HG03060 (cell line): ENCODE measurements at regions not wholly inside any gene's neighbourhood (a gene's known extent, or its start where the extent isn't known, plus 50 kb on each side); places are given as distances from the start of the nearest gene placed in this dataset.
"Not testable (repeated sequence)": the region's sequence is repeated elsewhere in the genome, so short reads cannot be mapped to it uniquely, and the experiment has no call there.

ENCODE experiments used
- ATAC-seq: cut with Tn5 transposase; IDR thresholded peaks from one replicate; pipeline ENCODE4 v1.9.1; 2021; ENCODE audit warnings: low read depth, moderate number of reproducible peaks; ENCODE audit not compliant: unreplicated experiment

DNA sequence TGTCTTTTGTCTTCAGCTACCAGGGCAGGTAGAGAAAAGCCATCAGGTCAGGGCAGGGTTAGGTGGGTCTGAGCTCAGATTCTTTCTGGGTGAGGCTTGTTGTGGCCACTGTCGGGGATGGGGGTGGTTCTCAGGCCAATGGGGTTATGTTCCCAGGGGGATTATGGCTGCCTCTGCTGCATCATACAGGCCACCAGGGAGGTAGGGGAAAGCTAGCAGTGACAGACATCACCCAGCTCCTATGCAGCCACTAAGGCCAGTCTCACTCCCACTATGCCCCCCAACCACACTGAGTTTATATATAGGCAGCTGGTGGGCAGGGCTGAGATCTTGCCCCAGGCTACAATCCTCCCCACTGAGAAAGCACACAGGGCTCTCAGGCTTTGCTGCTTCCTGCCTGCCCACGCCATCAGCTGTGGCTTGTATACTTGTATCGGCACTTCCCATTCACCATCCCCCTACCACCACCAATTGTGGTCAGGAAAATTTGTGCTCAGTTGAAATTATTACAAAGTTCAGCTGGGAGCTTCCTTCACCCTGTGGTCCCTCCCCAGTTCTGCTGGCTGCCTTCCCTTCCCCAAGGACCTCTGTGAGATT lies 72.6 kb upstream of the PTPN13 start:
- ATAC-seq, result no peak

- no peak for ATAC-seq
Observed at GRCh38 chr4:86522349-86522748, 71.8 kb upstream of the PTPN13 start.

DNA sequence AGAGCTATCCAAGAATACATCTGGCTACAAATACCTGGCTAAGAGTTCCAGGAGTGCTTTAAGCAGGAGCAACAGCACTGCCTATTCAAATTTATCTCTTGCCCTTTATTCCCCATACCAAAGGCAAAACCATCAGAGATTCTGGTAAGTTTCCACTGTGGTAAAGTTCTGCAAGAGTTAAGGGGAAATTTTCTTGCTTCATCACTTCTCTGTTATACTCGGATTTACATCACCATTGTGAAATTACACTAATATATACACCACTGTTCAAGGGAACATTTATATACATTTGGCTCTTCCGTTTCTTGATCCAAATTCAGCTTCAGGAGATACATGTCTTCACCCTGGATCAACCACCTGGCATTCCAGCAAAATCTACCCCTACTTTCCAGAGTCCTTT lies 70.8 kb upstream of the PTPN13 start:
- ATAC-seq, result no peak

DNA sequence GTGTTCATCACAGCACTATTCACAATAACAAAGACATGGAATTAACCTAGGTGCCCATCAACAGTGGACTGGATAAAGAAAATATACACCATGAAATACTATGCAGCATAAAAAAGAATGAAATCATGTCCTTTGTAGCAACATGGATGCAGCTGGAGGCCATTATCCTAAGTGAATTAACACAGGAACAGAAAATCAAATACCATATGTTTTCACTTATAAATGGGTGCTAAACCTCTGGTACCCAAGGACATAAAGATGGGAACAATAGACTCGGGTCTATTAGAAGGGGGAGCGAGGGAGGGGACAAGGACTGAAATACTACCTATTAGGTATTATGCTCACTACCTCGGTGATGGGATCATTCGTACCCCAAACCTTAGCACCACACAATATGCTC lies 66.4 kb upstream of the PTPN13 start:
- ATAC-seq, result not testable (repeated sequence)

DNA sequence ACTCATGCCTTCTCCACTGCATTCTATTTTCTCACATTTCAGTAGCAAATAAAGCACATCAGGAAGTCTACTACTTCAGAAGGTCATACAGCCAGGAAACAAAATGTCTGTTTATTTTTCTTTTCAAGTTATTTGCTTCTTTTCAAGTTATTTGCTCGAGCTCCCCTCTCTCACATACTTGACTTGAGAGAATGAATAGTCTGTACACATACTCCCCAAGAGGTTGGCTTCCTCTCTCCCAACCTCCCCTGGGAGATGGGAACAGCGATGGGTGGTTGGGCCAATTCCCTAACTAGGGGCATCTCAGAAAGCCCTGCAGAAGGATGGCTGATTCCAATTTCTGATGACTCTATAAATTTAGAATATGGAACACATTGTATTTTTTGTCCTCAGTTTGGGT lies 64.7 kb upstream of the PTPN13 start:
- no peak for ATAC-seq

GRCh38 chr4:86530183-86530582 lies 63.9 kb upstream of the PTPN13 start:
- ATAC-seq, result peak; percentile 75

- ATAC-seq, result no peak
Observed at GRCh38 chr4:86531440-86531839, 62.7 kb upstream of the PTPN13 start.

DNA sequence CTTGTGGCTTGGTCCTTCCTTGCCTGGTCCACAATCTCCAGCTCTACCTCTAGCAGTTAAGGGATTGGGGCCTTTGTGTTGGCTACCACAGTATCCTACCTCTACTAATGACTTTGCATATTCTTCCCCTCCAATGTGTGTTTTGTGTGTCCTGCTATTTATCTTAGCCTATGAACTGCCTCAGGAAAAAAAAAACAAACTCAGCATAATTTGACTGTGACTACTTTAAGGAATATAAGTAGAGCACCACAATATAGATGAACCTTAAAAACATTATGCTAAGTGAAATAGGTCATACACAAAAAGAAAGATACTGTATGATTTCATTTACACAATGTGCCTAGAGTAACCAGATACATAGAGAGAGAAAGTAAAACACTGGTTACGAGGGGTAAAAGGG lies 61.3 kb upstream of the PTPN13 start:
- no peak for ATAC-seq

DNA sequence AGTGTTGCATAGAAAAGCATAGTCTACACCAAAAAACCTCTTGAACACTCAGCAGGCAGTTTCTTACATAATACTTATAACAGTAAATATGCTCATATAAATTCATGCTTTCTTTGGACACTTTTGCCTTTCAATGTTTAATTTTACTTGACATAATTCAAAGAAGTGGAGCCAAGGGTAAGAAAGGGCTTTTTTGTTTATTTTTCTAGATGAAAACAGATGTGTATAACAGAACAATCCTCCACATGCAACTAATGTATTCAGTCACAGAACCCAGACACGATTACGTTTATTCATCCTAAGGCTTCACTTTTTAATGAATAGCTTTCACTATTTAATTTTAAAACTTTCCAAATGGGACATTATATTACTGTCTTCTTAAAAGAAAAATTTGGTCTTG lies 58.0 kb upstream of the PTPN13 start:
- ATAC-seq, result no peak

GRCh38 chr4:86542319-86543027 lies 51.6 kb upstream of the PTPN13 start:
- no peak for ATAC-seq

DNA sequence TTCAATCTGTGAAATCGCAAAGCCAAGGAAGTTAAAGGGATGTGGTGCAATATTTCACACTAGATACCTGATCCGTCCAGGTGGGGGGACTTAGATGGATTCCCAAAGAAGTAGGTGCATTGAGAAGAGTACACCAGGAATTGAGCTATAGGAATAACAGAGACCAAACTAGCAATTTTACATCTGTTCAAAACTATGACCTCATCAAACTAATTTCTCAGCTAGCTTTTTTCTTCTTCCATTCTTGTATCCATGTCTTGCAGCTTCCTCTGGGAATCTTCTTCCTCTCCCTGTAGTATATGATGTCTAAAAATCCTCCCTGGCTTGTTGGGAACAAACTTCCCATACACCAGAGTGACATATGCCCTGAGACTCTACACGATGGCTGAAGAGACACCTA lies 51.0 kb upstream of the PTPN13 start:
- no peak for ATAC-seq

GRCh38 chr4:86543560-86544309 lies 50.4 kb upstream of the PTPN13 start:
- ATAC-seq, result no peak

DNA sequence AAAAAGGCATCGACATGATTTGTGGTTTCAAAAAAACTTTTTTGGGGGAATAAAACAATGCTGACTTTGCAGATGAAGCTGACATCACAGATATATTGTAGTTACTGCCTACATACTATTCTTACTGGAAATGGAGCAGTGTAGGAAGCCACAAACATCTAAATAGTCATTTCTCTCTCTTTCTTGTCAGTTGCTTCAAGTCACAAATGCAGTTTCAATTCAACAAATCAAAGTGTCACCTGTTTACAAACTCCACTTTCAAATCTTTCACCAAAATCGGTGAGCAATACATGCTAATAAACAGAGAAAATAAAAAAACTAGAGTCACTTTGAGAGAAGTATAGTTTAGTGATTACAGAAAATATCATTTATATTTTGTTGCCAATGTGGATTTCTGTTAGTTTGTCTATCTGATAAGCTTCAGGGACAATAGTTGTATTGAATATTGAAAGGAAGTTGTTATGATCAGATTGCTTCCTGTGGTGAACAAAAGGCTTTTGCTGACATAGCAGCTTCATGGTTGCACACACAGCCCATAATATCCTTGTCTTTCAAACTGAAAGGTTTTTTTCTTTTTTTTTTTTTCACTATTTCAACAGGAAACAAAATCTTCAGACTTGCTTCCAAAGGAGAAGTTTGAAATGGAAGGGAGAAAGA lies 49.7 kb upstream of the PTPN13 start:
- ATAC-seq, result peak; percentile 92
